IMR-90 (cell line): ENCODE measurements at regions not wholly inside any gene's neighbourhood (a gene's known extent, or its start where the extent isn't known, plus 50 kb on each side); places are given as distances from the start of the nearest gene placed in this dataset.

Source experiments
- ATAC-seq: fragments of 200-7000 bp; cut with Tn5 transposase; 2 replicates; pipeline ENCODE4 v1.9.1; 2020; ENCODE audit warnings: low read depth, mild to moderate bottlenecking, moderate library complexity
- BruUV-seq: library from RNA; stranded (reverse); fragments of 400-500 nt; replicated peaks from 2 replicates; lab custom pipeline; 2021; lab: Mats Ljungman, UMichigan
- CTCF ChIA-PET: fragments of 300-600 bp; formaldehyde crosslinking; extraction: SDS; loops from one replicate; lab custom pipeline; 2021; ENCODE audit warnings: antibody characterized with exemption; lab: Yijun Ruan, JAX
- POLR2A ChIA-PET: fragments of 300-600 bp; sonication (Branson Sonifier 250); formaldehyde crosslinking; loops from one replicate; lab custom pipeline; 2022; ENCODE audit warnings: antibody characterized with exemption; ENCODE audit not compliant: unreplicated experiment; lab: Charles Lee
- DNase-seq: peaks from one replicate; pipeline ENCODE4 v3.0.0; 2013
- H2AFZ ChIP-seq: replicated peaks from 2 replicates; pipeline ENCODE3; 2013; ENCODE audit warnings: low read length, mild to moderate bottlenecking; ENCODE audit not compliant: poor library complexity
- H2AK5ac ChIP-seq: 2 replicates; pipeline ENCODE4 v1.6.1; 2013; ENCODE audit warnings: low read depth, low read length, inconsistent platforms
- H2AK9ac ChIP-seq: replicated peaks from 2 replicates; pipeline ENCODE3; 2013; ENCODE audit warnings: mild to moderate bottlenecking, low read depth, low read length, moderate library complexity; ENCODE audit not compliant: poor library complexity
- H2BK120ac ChIP-seq: 2 replicates; pipeline ENCODE4 v1.6.1; 2013; ENCODE audit warnings: low read depth, low read length, inconsistent platforms
- H2BK15ac ChIP-seq: 3 replicates; pipeline ENCODE4 v1.6.1; 2013; ENCODE audit warnings: low read depth, low read length, inconsistent platforms
- H2BK20ac ChIP-seq: 2 replicates; pipeline ENCODE4 v1.6.1; 2013; ENCODE audit warnings: low read depth, mild to moderate bottlenecking, inconsistent platforms, low read length, moderate library complexity
- H2BK5ac ChIP-seq: 2 replicates; pipeline ENCODE4 v1.6.1; 2013; ENCODE audit warnings: mild to moderate bottlenecking, low read depth, low read length, inconsistent platforms; ENCODE audit not compliant: poor library complexity, severe bottlenecking
- H3K14ac ChIP-seq: replicated peaks from 2 replicates; pipeline ENCODE4 v1.6.1; 2013; ENCODE audit warnings: low read depth, low read length, inconsistent platforms
- H3K18ac ChIP-seq: 2 replicates; pipeline ENCODE4 v1.6.1; 2013; ENCODE audit warnings: low read depth, low read length, control low read depth
- H3K23ac ChIP-seq: 2 replicates; pipeline ENCODE4 v1.6.1; 2013; ENCODE audit warnings: low read depth, low read length, inconsistent platforms
- H3K27ac ChIP-seq: 2 replicates; pipeline ENCODE4 v1.5.1; 2013; ENCODE audit warnings: mild to moderate bottlenecking, control low read depth, low read length; ENCODE audit not compliant: insufficient read depth
- H3K27me3 ChIP-seq: 2 replicates; pipeline ENCODE4 v1.6.1; 2013; ENCODE audit warnings: low read length; ENCODE audit not compliant: control insufficient read depth, insufficient read depth
- H3K36me3 ChIP-seq: 2 replicates; pipeline ENCODE4 v1.6.1; 2013; ENCODE audit warnings: low read length, mixed read lengths; ENCODE audit not compliant: control insufficient read depth, insufficient read depth
- H3K4ac ChIP-seq: 2 replicates; pipeline ENCODE4 v1.6.1; 2013; ENCODE audit warnings: low read depth, low read length, inconsistent platforms
- H3K4me1 ChIP-seq: 2 replicates; pipeline ENCODE4 v1.6.1; 2013; ENCODE audit warnings: low read length, mixed read lengths; ENCODE audit not compliant: control insufficient read depth, insufficient read depth
- H3K4me2 ChIP-seq: 2 replicates; pipeline ENCODE4 v1.6.1; 2013; ENCODE audit warnings: low read depth, mild to moderate bottlenecking, control low read depth, low read length, moderate library complexity
- H3K4me3 ChIP-seq: 2 replicates; pipeline ENCODE4 v1.5.1; 2013; ENCODE audit warnings: low read depth, mild to moderate bottlenecking, control low read depth, low read length, moderate library complexity; ENCODE audit not compliant: insufficient read depth
- H3K56ac ChIP-seq: 2 replicates; pipeline ENCODE4 v1.6.1; 2013; ENCODE audit warnings: low read length, inconsistent platforms; ENCODE audit not compliant: insufficient read depth; ENCODE audit errors: extremely low read depth
- H3K79me1 ChIP-seq, 2 experiments: 2 replicates each; pipeline ENCODE4 v1.6.1; 2013; ENCODE audit warnings: low read length in 2 of 2, inconsistent platforms in 1 of 2, low read depth in 1 of 2
- H3K9ac ChIP-seq: 2 replicates; pipeline ENCODE4 v1.6.1; 2013; ENCODE audit warnings: low read depth, low read length, control low read depth
- H3K9me1 ChIP-seq: 2 replicates; pipeline ENCODE4 v1.6.1; 2013; ENCODE audit warnings: low read length, inconsistent platforms; ENCODE audit not compliant: insufficient read depth
- H3K9me3 ChIP-seq: 2 replicates; pipeline ENCODE4 v1.6.1; 2013; ENCODE audit warnings: low read length; ENCODE audit not compliant: control insufficient read depth, insufficient read depth
- H4K20me1 ChIP-seq: 2 replicates; pipeline ENCODE4 v1.6.1; 2013; ENCODE audit warnings: low read length, inconsistent platforms; ENCODE audit not compliant: insufficient read depth
- H4K5ac ChIP-seq: 2 replicates; pipeline ENCODE4 v1.6.1; 2013; ENCODE audit warnings: mild to moderate bottlenecking, low read depth, low read length, control low read depth
- H4K8ac ChIP-seq, 2 experiments: 2 replicates each; pipeline ENCODE4 v1.6.1; 2013; ENCODE audit warnings: low read depth in 2 of 2, low read length in 2 of 2, control low read depth in 1 of 2, inconsistent platforms in 1 of 2
- H4K91ac ChIP-seq: 2 replicates; pipeline ENCODE4 v1.6.1; 2013; ENCODE audit warnings: low read depth, low read length, inconsistent platforms; ENCODE audit not compliant: insufficient read depth
- BHLHE40 ChIP-seq: fragments of 150-350 bp; IDR thresholded peaks from 2 replicates; pipeline ENCODE4 v1.6.1; 2016; ENCODE audit warnings: mild to moderate bottlenecking, low read depth, low read length
- CEBPB ChIP-seq: IDR thresholded peaks from 2 replicates; pipeline ENCODE4 v1.6.1; 2012; ENCODE audit warnings: low read depth, low read length, improper control_type of control experiment
- CHD1 ChIP-seq: IDR thresholded peaks from 2 replicates; pipeline ENCODE4 v1.6.1; 2012; ENCODE audit warnings: low read depth, low read length, improper control_type of control experiment
- CTCF ChIP-seq: conservative IDR thresholded peaks from 2 replicates; pipeline ENCODE4 v1.5.1; 2012; ENCODE audit warnings: mild to moderate bottlenecking, low read depth, low read length, improper control_type of control experiment
- ELK1 ChIP-seq: fragments of 150-350 bp; IDR thresholded peaks from 2 replicates; pipeline ENCODE4 v1.6.1; 2016; ENCODE audit warnings: low read depth, mild to moderate bottlenecking, low read length, moderate library complexity, borderline replicate concordance
- FOS ChIP-seq: fragments of 150-350 bp; IDR thresholded peaks from 2 replicates; pipeline ENCODE4 v1.6.1; 2016; ENCODE audit warnings: low read depth, low read length
- MAZ ChIP-seq: IDR thresholded peaks from 2 replicates; pipeline ENCODE4 v1.6.1; 2012; ENCODE audit warnings: low read depth, mild to moderate bottlenecking, low read length, improper control_type of control experiment, moderate library complexity, borderline replicate concordance
- MXI1 ChIP-seq: IDR thresholded peaks from 2 replicates; pipeline ENCODE4 v1.6.1; 2012; ENCODE audit warnings: low read depth, mild to moderate bottlenecking, low read length, moderate library complexity, borderline replicate concordance
- NFE2L2 ChIP-seq: fragments of 150-350 bp; IDR thresholded peaks from 2 replicates; pipeline ENCODE4 v1.6.1; 2016; ENCODE audit warnings: low read depth, mild to moderate bottlenecking, low read length
- POLR2A ChIP-seq: IDR thresholded peaks from 2 replicates; pipeline ENCODE4 v1.6.1; 2012; ENCODE audit warnings: mild to moderate bottlenecking, low read depth, low read length
- RAD21 ChIP-seq: IDR thresholded peaks from 2 replicates; pipeline ENCODE4 v1.6.1; 2012; ENCODE audit warnings: low read length, improper control_type of control experiment
- RCOR1 ChIP-seq: IDR thresholded peaks from 2 replicates; pipeline ENCODE4 v1.6.1; 2012; ENCODE audit warnings: mild to moderate bottlenecking, low read length, improper control_type of control experiment; ENCODE audit not compliant: insufficient replicate concordance
- RFX5 ChIP-seq: IDR thresholded peaks from 2 replicates; pipeline ENCODE4 v1.8.0; 2012; ENCODE audit warnings: low read depth, mild to moderate bottlenecking, low read length, moderate library complexity
- SMC3 ChIP-seq: fragments of 150-350 bp; IDR thresholded peaks from 2 replicates; pipeline ENCODE4 v1.6.1; 2016; ENCODE audit warnings: low read depth, mild to moderate bottlenecking, antibody characterized with exemption, low read length, moderate library complexity
- USF2 ChIP-seq: fragments of 150-350 bp; IDR thresholded peaks from 2 replicates; pipeline ENCODE4 v1.6.1; 2017; ENCODE audit warnings: mild to moderate bottlenecking, antibody characterized with exemption, low read length, low read depth
- WGBS, 2 experiments: methylation state at CpG; one replicate each; pipeline versions ENCODE4 v1.1.5 to v1.1.7; 2013; ENCODE audit warnings: missing lambda C conversion rate in 2 of 2; ENCODE audit not compliant: insufficient read length in 1 of 2; ENCODE audit errors: extremely low coverage in 2 of 2; 5-methylcytosine and 5-hydroxymethylcytosine counted together
- dilution Hi-C: fragments of 300-500 bp; cut with HindIII; formaldehyde crosslinking; loops from one replicate; pipeline ENCODE4 v1.14.3; 2018; ENCODE audit warnings: low sequenced_read_pairs; ENCODE audit not compliant: unreplicated experiment
- in situ Hi-C: fragments of 300-500 bp; cut with MboI; formaldehyde crosslinking; loops from 3 replicates; pipeline ENCODE4 v1.14.3; 2019; ENCODE audit warnings: low sequenced_read_pairs, inconsistent platforms, mixed read lengths
- intact Hi-C: fragments of 100-400 bp; cut with micrococcal nuclease; formaldehyde crosslinking; loops from 2 replicates; pipeline ENCODE4 v1.10.0; 2022

GRCh38 chr18:22831441-22831904 lies 101.7 kb upstream of the RBBP8 start:
- POLR2A ChIA-PET: no interaction called here
- H3K4me3 ChIP-seq: no peak overlapping the region

More at GRCh38 chr18:22831441-22831904, 101.7 kb upstream of the RBBP8 start:
- H3K4me1 ChIP-seq: peaks cover 6% of the 10 kb centered on the region
- peak overlapping the region in 1 of 2 experiments; percentile 27; a peak in 1 of 4 replicates for H4K8ac ChIP-seq
- peak overlapping the region; percentile 63 for H3K4ac ChIP-seq
- no peak overlapping the region; the same call in 1 of the 2 replicates for H3K18ac ChIP-seq
- no peak overlapping the region for H3K9ac ChIP-seq
- H2BK5ac ChIP-seq: peak overlapping the region; percentile 57
- H3K56ac ChIP-seq: no peak overlapping the region
- intact Hi-C loops (no loop called here), in situ Hi-C loops (no loop called here), dilution Hi-C loops (no loop called here)
- H3K79me1 ChIP-seq: no peaks in the 10 kb centered on the region
- no peak overlapping the region for H2AFZ ChIP-seq
- peak; percentile 91 for DNase-seq
- H2BK20ac ChIP-seq: peak overlapping the region; percentile 37; the same call in 1 of the 2 replicates
- peaks cover 5% of the 10 kb centered on the region; the same call in 1 of the 2 replicates for H3K9me1 ChIP-seq
- 0 out of 3 replicates have a peak overlapping the region, but pooled peaks have one; percentile 17 for H2BK15ac ChIP-seq
- 43% methylated on average over 1 of the region's 1 CpG; no CpG with 5 or more reads in 1 of the 2 experiments for whole genome bisulfite sequencing, 2 experiments
- H3K36me3 ChIP-seq: no peaks in the 10 kb centered on the region
- H3K23ac ChIP-seq: no peak overlapping the region
- no peak overlapping the region; the same call in 1 of the 2 replicates for H3K27ac ChIP-seq
- peaks cover 4% of the 10 kb centered on the region; the same call in 1 of the 2 replicates for H3K9me3 ChIP-seq
- no peak overlapping the region for H2AK9ac ChIP-seq
- no peak overlapping the region for H4K91ac ChIP-seq
- no peak for TF ChIP-seq NFE2L2
- no peak for TF ChIP-seq CTCF
- TF ChIP-seq RAD21: 0 out of 2 replicates have a peak, but pooled peaks have one; percentile 7
- TF ChIP-seq RFX5: no peak
- TF ChIP-seq CHD1: no peak
- no peak for TF ChIP-seq POLR2A
- TF ChIP-seq ELK1: no peak
- TF ChIP-seq CEBPB: peak; percentile 99
- peak; percentile 64 for TF ChIP-seq RCOR1
- TF ChIP-seq FOS: peak; percentile 95
- no peak for TF ChIP-seq MXI1
- TF ChIP-seq BHLHE40: no peak
- no peak for TF ChIP-seq SMC3
- peak; percentile 36; the same call in 1 of the 2 replicates for TF ChIP-seq MAZ
- TF ChIP-seq USF2: no peak
- H4K20me1 ChIP-seq: no peaks in the 10 kb centered on the region
- peak; percentile 85 for ATAC-seq
- no peak overlapping the region for H3K4me2 ChIP-seq
- CTCF ChIA-PET: no interaction called here
- no peak overlapping the region for H3K14ac ChIP-seq
- H3K27me3 ChIP-seq: no peaks in the 10 kb centered on the region
- H4K5ac ChIP-seq: no peak overlapping the region; the same call in 1 of the 2 replicates
- H2AK5ac ChIP-seq: peak overlapping the region; percentile 70; the same call in 1 of the 2 replicates
- BruUV-seq: no TSS peak
- H2BK120ac ChIP-seq: 0 out of 2 replicates have a peak overlapping the region, but pooled peaks have one; percentile 0
